IMR-90 (cell line): ENCODE measurements at regions not wholly inside any gene's neighbourhood (a gene's known extent, or its start where the extent isn't known, plus 50 kb on each side); places are given as distances from the start of the nearest gene placed in this dataset.

Experiments used
- ATAC-seq: fragments of 200-7000 bp; cut with Tn5 transposase; 2 replicates; pipeline ENCODE4 v1.9.1; 2020; ENCODE audit warnings: low read depth, mild to moderate bottlenecking, moderate library complexity
- BruUV-seq: library from RNA; stranded (reverse); fragments of 400-500 nt; replicated peaks from 2 replicates; lab custom pipeline; 2021; lab: Mats Ljungman, UMichigan
- CTCF ChIA-PET: fragments of 300-600 bp; formaldehyde crosslinking; extraction: SDS; loops from one replicate; lab custom pipeline; 2021; ENCODE audit warnings: antibody characterized with exemption; lab: Yijun Ruan, JAX
- POLR2A ChIA-PET: fragments of 300-600 bp; sonication (Branson Sonifier 250); formaldehyde crosslinking; loops from one replicate; lab custom pipeline; 2022; ENCODE audit warnings: antibody characterized with exemption; ENCODE audit not compliant: unreplicated experiment; lab: Charles Lee
- DNase-seq: peaks from one replicate; pipeline ENCODE4 v3.0.0; 2013
- H2AFZ ChIP-seq: replicated peaks from 2 replicates; pipeline ENCODE3; 2013; ENCODE audit warnings: low read length, mild to moderate bottlenecking; ENCODE audit not compliant: poor library complexity
- H2AK5ac ChIP-seq: 2 replicates; pipeline ENCODE4 v1.6.1; 2013; ENCODE audit warnings: low read depth, low read length, inconsistent platforms
- H2AK9ac ChIP-seq: replicated peaks from 2 replicates; pipeline ENCODE3; 2013; ENCODE audit warnings: mild to moderate bottlenecking, low read depth, low read length, moderate library complexity; ENCODE audit not compliant: poor library complexity
- H2BK120ac ChIP-seq: 2 replicates; pipeline ENCODE4 v1.6.1; 2013; ENCODE audit warnings: low read depth, low read length, inconsistent platforms
- H2BK15ac ChIP-seq: 3 replicates; pipeline ENCODE4 v1.6.1; 2013; ENCODE audit warnings: low read depth, low read length, inconsistent platforms
- H2BK20ac ChIP-seq: 2 replicates; pipeline ENCODE4 v1.6.1; 2013; ENCODE audit warnings: low read depth, mild to moderate bottlenecking, inconsistent platforms, low read length, moderate library complexity
- H2BK5ac ChIP-seq: 2 replicates; pipeline ENCODE4 v1.6.1; 2013; ENCODE audit warnings: mild to moderate bottlenecking, low read depth, low read length, inconsistent platforms; ENCODE audit not compliant: poor library complexity, severe bottlenecking
- H3K14ac ChIP-seq: replicated peaks from 2 replicates; pipeline ENCODE4 v1.6.1; 2013; ENCODE audit warnings: low read depth, low read length, inconsistent platforms
- H3K18ac ChIP-seq: 2 replicates; pipeline ENCODE4 v1.6.1; 2013; ENCODE audit warnings: low read depth, low read length, control low read depth
- H3K23ac ChIP-seq: 2 replicates; pipeline ENCODE4 v1.6.1; 2013; ENCODE audit warnings: low read depth, low read length, inconsistent platforms
- H3K27ac ChIP-seq: 2 replicates; pipeline ENCODE4 v1.5.1; 2013; ENCODE audit warnings: mild to moderate bottlenecking, control low read depth, low read length; ENCODE audit not compliant: insufficient read depth
- H3K27me3 ChIP-seq: 2 replicates; pipeline ENCODE4 v1.6.1; 2013; ENCODE audit warnings: low read length; ENCODE audit not compliant: control insufficient read depth, insufficient read depth
- H3K36me3 ChIP-seq: 2 replicates; pipeline ENCODE4 v1.6.1; 2013; ENCODE audit warnings: low read length, mixed read lengths; ENCODE audit not compliant: control insufficient read depth, insufficient read depth
- H3K4ac ChIP-seq: 2 replicates; pipeline ENCODE4 v1.6.1; 2013; ENCODE audit warnings: low read depth, low read length, inconsistent platforms
- H3K4me1 ChIP-seq: 2 replicates; pipeline ENCODE4 v1.6.1; 2013; ENCODE audit warnings: low read length, mixed read lengths; ENCODE audit not compliant: control insufficient read depth, insufficient read depth
- H3K4me2 ChIP-seq: 2 replicates; pipeline ENCODE4 v1.6.1; 2013; ENCODE audit warnings: low read depth, mild to moderate bottlenecking, control low read depth, low read length, moderate library complexity
- H3K4me3 ChIP-seq: 2 replicates; pipeline ENCODE4 v1.5.1; 2013; ENCODE audit warnings: low read depth, mild to moderate bottlenecking, control low read depth, low read length, moderate library complexity; ENCODE audit not compliant: insufficient read depth
- H3K56ac ChIP-seq: 2 replicates; pipeline ENCODE4 v1.6.1; 2013; ENCODE audit warnings: low read length, inconsistent platforms; ENCODE audit not compliant: insufficient read depth; ENCODE audit errors: extremely low read depth
- H3K79me1 ChIP-seq, 2 experiments: 2 replicates each; pipeline ENCODE4 v1.6.1; 2013; ENCODE audit warnings: low read length in 2 of 2, inconsistent platforms in 1 of 2, low read depth in 1 of 2
- H3K9ac ChIP-seq: 2 replicates; pipeline ENCODE4 v1.6.1; 2013; ENCODE audit warnings: low read depth, low read length, control low read depth
- H3K9me1 ChIP-seq: 2 replicates; pipeline ENCODE4 v1.6.1; 2013; ENCODE audit warnings: low read length, inconsistent platforms; ENCODE audit not compliant: insufficient read depth
- H3K9me3 ChIP-seq: 2 replicates; pipeline ENCODE4 v1.6.1; 2013; ENCODE audit warnings: low read length; ENCODE audit not compliant: control insufficient read depth, insufficient read depth
- H4K20me1 ChIP-seq: 2 replicates; pipeline ENCODE4 v1.6.1; 2013; ENCODE audit warnings: low read length, inconsistent platforms; ENCODE audit not compliant: insufficient read depth
- H4K5ac ChIP-seq: 2 replicates; pipeline ENCODE4 v1.6.1; 2013; ENCODE audit warnings: mild to moderate bottlenecking, low read depth, low read length, control low read depth
- H4K8ac ChIP-seq, 2 experiments: 2 replicates each; pipeline ENCODE4 v1.6.1; 2013; ENCODE audit warnings: low read depth in 2 of 2, low read length in 2 of 2, control low read depth in 1 of 2, inconsistent platforms in 1 of 2
- H4K91ac ChIP-seq: 2 replicates; pipeline ENCODE4 v1.6.1; 2013; ENCODE audit warnings: low read depth, low read length, inconsistent platforms; ENCODE audit not compliant: insufficient read depth
- CHD1 ChIP-seq: IDR thresholded peaks from 2 replicates; pipeline ENCODE4 v1.6.1; 2012; ENCODE audit warnings: low read depth, low read length, improper control_type of control experiment
- FOS ChIP-seq: fragments of 150-350 bp; IDR thresholded peaks from 2 replicates; pipeline ENCODE4 v1.6.1; 2016; ENCODE audit warnings: low read depth, low read length
- MAZ ChIP-seq: IDR thresholded peaks from 2 replicates; pipeline ENCODE4 v1.6.1; 2012; ENCODE audit warnings: low read depth, mild to moderate bottlenecking, low read length, improper control_type of control experiment, moderate library complexity, borderline replicate concordance
- RCOR1 ChIP-seq: IDR thresholded peaks from 2 replicates; pipeline ENCODE4 v1.6.1; 2012; ENCODE audit warnings: mild to moderate bottlenecking, low read length, improper control_type of control experiment; ENCODE audit not compliant: insufficient replicate concordance
- RFX5 ChIP-seq: IDR thresholded peaks from 2 replicates; pipeline ENCODE4 v1.8.0; 2012; ENCODE audit warnings: low read depth, mild to moderate bottlenecking, low read length, moderate library complexity
- SMC3 ChIP-seq: fragments of 150-350 bp; IDR thresholded peaks from 2 replicates; pipeline ENCODE4 v1.6.1; 2016; ENCODE audit warnings: low read depth, mild to moderate bottlenecking, antibody characterized with exemption, low read length, moderate library complexity
- WGBS, 2 experiments: methylation state at CpG; one replicate each; pipeline versions ENCODE4 v1.1.5 to v1.1.7; 2013; ENCODE audit warnings: missing lambda C conversion rate in 2 of 2; ENCODE audit not compliant: insufficient read length in 1 of 2; ENCODE audit errors: extremely low coverage in 2 of 2; 5-methylcytosine and 5-hydroxymethylcytosine counted together
- dilution Hi-C: fragments of 300-500 bp; cut with HindIII; formaldehyde crosslinking; loops from one replicate; pipeline ENCODE4 v1.14.3; 2018; ENCODE audit warnings: low sequenced_read_pairs; ENCODE audit not compliant: unreplicated experiment
- in situ Hi-C: fragments of 300-500 bp; cut with MboI; formaldehyde crosslinking; loops from 3 replicates; pipeline ENCODE4 v1.14.3; 2019; ENCODE audit warnings: low sequenced_read_pairs, inconsistent platforms, mixed read lengths
- intact Hi-C: fragments of 100-400 bp; cut with micrococcal nuclease; formaldehyde crosslinking; loops from 2 replicates; pipeline ENCODE4 v1.10.0; 2022
- TF ChIP-seq, protein P1 (sequence below): fragments of 150-350 bp; IDR thresholded peaks from 2 replicates; pipeline ENCODE4 v1.6.1; 2017; ENCODE audit warnings: mild to moderate bottlenecking, antibody characterized with exemption, low read length, low read depth

DNA sequence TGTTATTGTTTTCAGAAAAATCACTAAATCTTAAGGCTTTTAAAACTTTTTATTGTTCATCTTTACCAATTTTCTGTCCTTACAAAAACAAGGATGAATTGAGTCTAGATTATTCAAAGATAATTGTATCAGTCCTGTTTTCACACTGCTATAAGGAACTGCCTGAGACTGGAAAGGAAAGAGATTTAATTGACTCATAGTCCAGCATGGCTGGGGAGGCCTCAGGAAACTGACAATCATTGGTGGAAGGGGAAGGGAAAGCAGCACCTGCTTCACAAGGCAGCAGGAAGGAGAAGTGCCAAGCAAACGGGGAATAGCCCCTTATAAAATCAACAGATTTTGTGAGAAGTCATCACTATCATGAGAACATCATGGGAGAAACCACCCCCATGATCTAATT, 455.6 kb upstream of the ZP4 start:
- no peaks in the 10 kb centered on the region for H3K27me3 ChIP-seq
- H4K8ac ChIP-seq: no peak overlapping the region
- no TSS peak for BruUV-seq
- no peak overlapping the region for H4K91ac ChIP-seq
- ATAC-seq: no peak
- intact Hi-C loops: no loop called here
- no peak overlapping the region for H2BK20ac ChIP-seq
- H3K9ac ChIP-seq: no peak overlapping the region
- no peak overlapping the region for H3K18ac ChIP-seq
- H2AK5ac ChIP-seq: no peak overlapping the region
- no peak overlapping the region for H2AFZ ChIP-seq
- TF ChIP-seq MAZ: no peak
- TF ChIP-seq SMC3: no peak
- TF ChIP-seq RFX5: no peak
- TF ChIP-seq RCOR1: no peak
- TF ChIP-seq CHD1: no peak
- no peak for TF ChIP-seq FOS
- TF ChIP-seq, protein P1, sequence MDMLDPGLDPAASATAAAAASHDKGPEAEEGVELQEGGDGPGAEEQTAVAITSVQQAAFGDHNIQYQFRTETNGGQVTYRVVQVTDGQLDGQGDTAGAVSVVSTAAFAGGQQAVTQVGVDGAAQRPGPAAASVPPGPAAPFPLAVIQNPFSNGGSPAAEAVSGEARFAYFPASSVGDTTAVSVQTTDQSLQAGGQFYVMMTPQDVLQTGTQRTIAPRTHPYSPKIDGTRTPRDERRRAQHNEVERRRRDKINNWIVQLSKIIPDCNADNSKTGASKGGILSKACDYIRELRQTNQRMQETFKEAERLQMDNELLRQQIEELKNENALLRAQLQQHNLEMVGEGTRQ: no peak
- H2AK9ac ChIP-seq: no peak overlapping the region
- H4K5ac ChIP-seq: no peak overlapping the region
- H3K4me3 ChIP-seq: no peak overlapping the region
- ChIA-PET POLR2A (no interaction called here), CTCF (no interaction called here)
- peaks cover 1% of the 10 kb centered on the region; the same call in 1 of the 2 replicates for H3K9me3 ChIP-seq
- H2BK120ac ChIP-seq: no peak overlapping the region
- no peak overlapping the region for H2BK15ac ChIP-seq
- H3K23ac ChIP-seq: no peak overlapping the region
- in situ Hi-C loops: no loop called here
- no peaks in the 10 kb centered on the region for H3K36me3 ChIP-seq
- no CpG with 5 or more reads among the region's 1 CpG for whole genome bisulfite sequencing, 2 experiments
- no peaks in the 10 kb centered on the region for H4K20me1 ChIP-seq
- H3K27ac ChIP-seq: no peak overlapping the region
- dilution Hi-C loops: no loop called here
- no peak overlapping the region for H3K56ac ChIP-seq
- H3K4me1 ChIP-seq: no peaks in the 10 kb centered on the region
- no peak overlapping the region for H2BK5ac ChIP-seq
- no peak overlapping the region for H3K4me2 ChIP-seq
- H3K14ac ChIP-seq: no peak overlapping the region
- H3K79me1 ChIP-seq: no peaks in the 10 kb centered on the region
- DNase-seq: no peak
- no peak overlapping the region for H3K4ac ChIP-seq
- H3K9me1 ChIP-seq: no peaks in the 10 kb centered on the region
